GM19455 (cell line): ENCODE measurements at regions not wholly inside any gene's neighbourhood (a gene's known extent, or its start where the extent isn't known, plus 50 kb on each side); places are given as distances from the start of the nearest gene placed in this dataset.

Experiments
- ATAC-seq: cut with Tn5 transposase; IDR thresholded peaks from one replicate; pipeline ENCODE4 v1.9.1; 2021; ENCODE audit not compliant: unreplicated experiment

- no peak for ATAC-seq
Observed at GRCh38 chr15:94745371-94745770, 514.0 kb downstream of the MCTP2 start.

- ATAC-seq: no peak
Observed at GRCh38 chr15:94747510-94747909, 516.1 kb downstream of the MCTP2 start.

- ATAC-seq: no peak
Observed at GRCh38 chr15:94749811-94750617, 518.7 kb downstream of the MCTP2 start.

- ATAC-seq: no peak
Observed at GRCh38 chr15:94760348-94760747, 529.0 kb downstream of the MCTP2 start.

GRCh38 chr15:94761574-94761973 lies 530.2 kb downstream of the MCTP2 start:
- ATAC-seq: no peak

- ATAC-seq: no peak
Observed at GRCh38 chr15:94769089-94769488, 537.7 kb downstream of the MCTP2 start.

GRCh38 chr15:94770199-94770598 lies 538.8 kb downstream of the MCTP2 start:
- no peak for ATAC-seq

GRCh38 chr15:94777037-94777436 lies 545.7 kb downstream of the MCTP2 start:
- no peak for ATAC-seq

GRCh38 chr15:94778840-94779239 lies 547.5 kb downstream of the MCTP2 start:
- ATAC-seq: no peak

GRCh38 chr15:94780166-94780565 lies 548.8 kb downstream of the MCTP2 start:
- ATAC-seq: no peak

- no peak for ATAC-seq
Observed at GRCh38 chr15:94785091-94785490, 553.7 kb downstream of the MCTP2 start.

GRCh38 chr15:94791008-94791407 lies 559.6 kb downstream of the MCTP2 start:
- no peak for ATAC-seq

- ATAC-seq: no peak
Observed at GRCh38 chr15:94791510-94791909, 560.1 kb downstream of the MCTP2 start.

GRCh38 chr15:94792196-94792595 lies 560.8 kb downstream of the MCTP2 start:
- ATAC-seq: no peak

GRCh38 chr15:94793207-94793606 lies 561.8 kb downstream of the MCTP2 start:
- ATAC-seq: no peak

GRCh38 chr15:94793641-94794040 lies 562.3 kb downstream of the MCTP2 start:
- no peak for ATAC-seq

GRCh38 chr15:94804613-94805012 lies 573.3 kb downstream of the MCTP2 start:
- no peak for ATAC-seq

GRCh38 chr15:94815110-94815731 lies 583.9 kb downstream of the MCTP2 start:
- ATAC-seq: no peak

- no peak for ATAC-seq
Observed at GRCh38 chr15:94815914-94816313, 584.6 kb downstream of the MCTP2 start.

GRCh38 chr15:94829887-94830884 lies 598.8 kb downstream of the MCTP2 start:
- no peak for ATAC-seq

GRCh38 chr15:94834000-94834399 lies 602.6 kb downstream of the MCTP2 start:
- ATAC-seq: no peak
